ENCODE measurements at regions not wholly inside any gene's neighbourhood (a gene's known extent, or its start where the extent isn't known, plus 50 kb on each side); places are given as distances from the start of the nearest gene placed in this dataset.

- no peaks in the 10 kb centered on the region for H4K20me1 ChIP-seq (ENCODE audit: control insufficient read depth, insufficient read depth)
- H3K4me3 ChIP-seq = no peak overlapping the region
- no peaks in the 10 kb centered on the region for H3K9me3 ChIP-seq (replicated peaks; ENCODE audit: control insufficient read depth, insufficient read depth, low read length)
- RAD21 ChIA-PET (ENCODE audit: unreplicated experiment) = no interaction called here
- H3K36me3 ChIP-seq (ENCODE audit: control insufficient read depth in 2 of 2, insufficient read depth in 2 of 2, low read length in 1 of 2) = no peaks in the 10 kb centered on the region
- H3K27me3 ChIP-seq (replicated peaks in 1 of 2; ENCODE audit: control insufficient read depth in 2 of 2, insufficient read depth in 2 of 2, low read length in 1 of 2) = no peaks in the 10 kb centered on the region
- FAIRE-seq = no peak
- ATAC-seq = no peak
- no peak overlapping the region for H3K4me2 ChIP-seq (ENCODE audit: control insufficient read depth, insufficient read depth)
- H3K9ac ChIP-seq (ENCODE audit: control insufficient read depth, insufficient read depth, low read length) = no peak overlapping the region
- H3K27ac ChIP-seq (ENCODE audit: control insufficient read depth, insufficient read depth) = no peak overlapping the region
- POLR2A ChIA-PET = no interaction called here
- SMC1A ChIA-PET (ENCODE audit: uncharacterized antibody, unreplicated experiment) = no interaction called here
- no peak overlapping the region for H2AFZ ChIP-seq (ENCODE audit: control insufficient read depth, low read depth, low read length)
- DNase-seq (ENCODE audit: low read depth, low spot score) = no peak
- H3K79me2 ChIP-seq (ENCODE audit: control insufficient read depth, insufficient read depth, low read length) = no peaks in the 10 kb centered on the region
- CTCF ChIA-PET = no interaction called here
- no TSS peak for BruUV-seq (replicated peaks)
- 58% methylated on average over 2 of the region's 2 CpGs for WGBS (ENCODE audit: insufficient coverage, insufficient replicate concordance, low lambda C conversion rate, missing lambda C conversion rate)
- intact Hi-C loops (cut with micrococcal nuclease; ENCODE audit: unreplicated experiment) (no loop called here), in situ Hi-C loops (cut with MboI) (no loop called here)
- H3K4me1 ChIP-seq (ENCODE audit: control insufficient read depth, insufficient read depth, low read length) = no peaks in the 10 kb centered on the region
- no peak for TF ChIP-seq BCLAF1 (IDR thresholded peaks at IDR 0.05)
- no peak for TF ChIP-seq USF2 (IDR thresholded peaks at IDR 0.05; ENCODE audit: borderline replicate concordance, low read depth, low read length)
- TF ChIP-seq RFX5 (IDR thresholded peaks at IDR 0.05; ENCODE audit: low read depth, low read length) = no peak
- no peak for TF ChIP-seq ELK1 (IDR thresholded peaks at IDR 0.05; ENCODE audit: low read depth, low read length)
- TF ChIP-seq REST (IDR thresholded peaks at IDR 0.05; ENCODE audit: low read depth, low read length) = no peak
- no peak for TF ChIP-seq CEBPZ (IDR thresholded peaks at IDR 0.05; ENCODE audit: low read depth, low read length)
- TF ChIP-seq ZNF384 (IDR thresholded peaks at IDR 0.05; ENCODE audit: borderline replicate concordance, low read depth, low read length) = no peak
- no peak for TF ChIP-seq RCOR1 (conservative IDR thresholded peaks at IDR 0.05; ENCODE audit: low read depth, low read length)
- TF ChIP-seq RAD21 (IDR thresholded peaks at IDR 0.05; ENCODE audit: insufficient read depth, low read depth, low read length) = no peak
- no peak for TF ChIP-seq RAD51 (IDR thresholded peaks at IDR 0.05)
- no peak for TF ChIP-seq IRF4 (IDR thresholded peaks at IDR 0.05; ENCODE audit: low read depth, low read length)
- TF ChIP-seq SUZ12 (IDR thresholded peaks at IDR 0.05; ENCODE audit: unreplicated experiment) = no peak
Observed at GRCh38 chr2:83054751-83055150, 1404.3 kb downstream of the SUCLG1 start.
